ENCODE measurements at regions not wholly inside any gene's neighbourhood (a gene's known extent, or its start where the extent isn't known, plus 50 kb on each side); places are given as distances from the start of the nearest gene placed in this dataset.

GRCh38 chr13:78540058-78540457 lies 63.3 kb downstream of the POU4F1 start:
- peak overlapping the region; percentile 88 for H2AFZ ChIP-seq
- H3K27me3 Mint-ChIP-seq (ENCODE audit: insufficient read depth, low read depth, poor library complexity): no peaks in the 10 kb centered on the region

More at GRCh38 chr13:78540058-78540457, 63.3 kb downstream of the POU4F1 start:
- no peaks in the 10 kb centered on the region for H3K36me3 Mint-ChIP-seq (ENCODE audit: low read depth)
- no peaks in the 10 kb centered on the region for H3K79me2 ChIP-seq (replicated peaks; ENCODE audit: insufficient read depth)
- no peak for ATAC-seq
- TF ChIP-seq, protein P1, sequence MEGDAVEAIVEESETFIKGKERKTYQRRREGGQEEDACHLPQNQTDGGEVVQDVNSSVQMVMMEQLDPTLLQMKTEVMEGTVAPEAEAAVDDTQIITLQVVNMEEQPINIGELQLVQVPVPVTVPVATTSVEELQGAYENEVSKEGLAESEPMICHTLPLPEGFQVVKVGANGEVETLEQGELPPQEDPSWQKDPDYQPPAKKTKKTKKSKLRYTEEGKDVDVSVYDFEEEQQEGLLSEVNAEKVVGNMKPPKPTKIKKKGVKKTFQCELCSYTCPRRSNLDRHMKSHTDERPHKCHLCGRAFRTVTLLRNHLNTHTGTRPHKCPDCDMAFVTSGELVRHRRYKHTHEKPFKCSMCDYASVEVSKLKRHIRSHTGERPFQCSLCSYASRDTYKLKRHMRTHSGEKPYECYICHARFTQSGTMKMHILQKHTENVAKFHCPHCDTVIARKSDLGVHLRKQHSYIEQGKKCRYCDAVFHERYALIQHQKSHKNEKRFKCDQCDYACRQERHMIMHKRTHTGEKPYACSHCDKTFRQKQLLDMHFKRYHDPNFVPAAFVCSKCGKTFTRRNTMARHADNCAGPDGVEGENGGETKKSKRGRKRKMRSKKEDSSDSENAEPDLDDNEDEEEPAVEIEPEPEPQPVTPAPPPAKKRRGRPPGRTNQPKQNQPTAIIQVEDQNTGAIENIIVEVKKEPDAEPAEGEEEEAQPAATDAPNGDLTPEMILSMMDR (conservative IDR thresholded peaks at IDR 0.05; ENCODE audit: low read depth in 2 of 2): no peak
- TF ChIP-seq REST (IDR thresholded peaks at IDR 0.05; ENCODE audit: unreplicated experiment) (no peak), JUNB (IDR thresholded peaks at IDR 0.05; ENCODE audit: unreplicated experiment) (no peak), CREB1 (CRISPR knock-in tag; IDR thresholded peaks at IDR 0.05; ENCODE audit: low read depth) (no peak), EZH2phosphoT487 (IDR thresholded peaks at IDR 0.05; ENCODE audit: unreplicated experiment) (no peak), ZNF114 (CRISPR knock-in tag; IDR thresholded peaks at IDR 0.05) (no peak), NANOG (IDR thresholded peaks at IDR 0.05; ENCODE audit: borderline replicate concordance) (no peak), ZNF462 (CRISPR knock-in tag; IDR thresholded peaks at IDR 0.05) (no peak), POLR2AphosphoS5 (IDR thresholded peaks at IDR 0.05; ENCODE audit: low read depth) (no peak), EZH2 (IDR thresholded peaks at IDR 0.05; ENCODE audit: low read depth, unreplicated experiment) (no peak), ZNF331 (CRISPR knock-in tag; IDR thresholded peaks at IDR 0.05; ENCODE audit: low read depth) (no peak), ETS1 (IDR thresholded peaks at IDR 0.05) (no peak), STAT1 (IDR thresholded peaks at IDR 0.05; ENCODE audit: unreplicated experiment) (no peak)
- no peaks in the 10 kb centered on the region for H3F3A ChIP-seq (replicated peaks; ENCODE audit: low read depth)
- no peak overlapping the region for H3K27ac Mint-ChIP-seq
- no peak overlapping the region for H3K27ac ChIP-seq (ENCODE audit: low read depth)
- no peaks in the 10 kb centered on the region for H3K27me3 ChIP-seq (ENCODE audit: insufficient read depth)
- no peak overlapping the region for H3K4me3 ChIP-seq
- H4K20me1 ChIP-seq (replicated peaks; ENCODE audit: insufficient read depth): no peaks in the 10 kb centered on the region
- peaks cover 6% of the 10 kb centered on the region; the same call in 1 of the 2 replicates for H3K4me1 ChIP-seq (ENCODE audit: insufficient read depth)
- no peaks in the 10 kb centered on the region for H3K36me3 ChIP-seq (ENCODE audit: insufficient read depth)
- no peaks in the 10 kb centered on the region for H3K9me3 Mint-ChIP-seq
- DNase-seq (ENCODE audit: low spot score): no peak
- 0 out of 2 replicates have a peak, but pooled peaks cover 2% of the 10 kb centered on the region for H3K9me2 ChIP-seq (ENCODE audit: insufficient read depth)
- H3K4me2 ChIP-seq: peak overlapping the region; percentile 21; the same call in 1 of the 2 replicates
- H3K4me1 Mint-ChIP-seq: peaks cover 10% of the 10 kb centered on the region; the same call in 2 of the 3 replicates
- H3K4me3 Mint-ChIP-seq: no peak overlapping the region

All from GM23338 (cell line).